GM20000 (cell line): ENCODE measurements at regions not wholly inside any gene's neighbourhood (a gene's known extent, or its start where the extent isn't known, plus 50 kb on each side); places are given as distances from the start of the nearest gene placed in this dataset.
"Not testable (repeated sequence)": the region's sequence is repeated elsewhere in the genome, so short reads cannot be mapped to it uniquely, and the experiment has no call there.

Source experiments
- DNase-seq: peaks from one replicate; pipeline ENCODE4 v3.0.0; 2012; ENCODE audit warnings: low spot score
- CTCF ChIP-seq: IDR thresholded peaks from 2 replicates; pipeline ENCODE4 v1.5.1; 2012; ENCODE audit warnings: mild to moderate bottlenecking, control low read depth; ENCODE audit errors: extremely low read depth, missing control alignments

GRCh38 chr10:44006771-44007170 lies 358.1 kb upstream of the ZNF32 start:
- TF ChIP-seq CTCF: no peak
- no peak for DNase-seq

GRCh38 chr10:44005788-44006099 lies 357.1 kb upstream of the ZNF32 start:
- no peak for TF ChIP-seq CTCF

GRCh38 chr10:44004913-44005787 lies 356.5 kb upstream of the ZNF32 start:
- no peak for TF ChIP-seq CTCF
- DNase-seq: no peak

More at GRCh38 chr10:44005788-44006099, 357.1 kb upstream of the ZNF32 start:
- no peak for DNase-seq

GRCh38 chr10:43998021-43998809 lies 349.5 kb upstream of the ZNF32 start:
- DNase-seq: no peak
- TF ChIP-seq CTCF: no peak

GRCh38 chr10:43997330-43997729 lies 348.6 kb upstream of the ZNF32 start:
- TF ChIP-seq CTCF: no peak
- no peak for DNase-seq

GRCh38 chr10:43994539-43994938 lies 345.9 kb upstream of the ZNF32 start:
- no peak for DNase-seq
- no peak for TF ChIP-seq CTCF

GRCh38 chr10:43992816-43993215 lies 344.1 kb upstream of the ZNF32 start:
- not testable (repeated sequence) for DNase-seq
